ENCODE measurements at regions not wholly inside any gene's neighbourhood (a gene's known extent, or its start where the extent isn't known, plus 50 kb on each side); places are given as distances from the start of the nearest gene placed in this dataset.

- ChIA-PET POLR2A (no interaction called here), CTCF (no interaction called here)
- no peaks in the 10 kb centered on the region for H3K9me3 ChIP-seq (ENCODE audit: control insufficient read depth, insufficient read depth, low read depth, low read length)
- no peak overlapping the region for H3K27ac ChIP-seq (ENCODE audit: extremely low read depth, low read depth, low read length)
- no peak for TF ChIP-seq ZNF548 (tag by site-specific recombination; IDR thresholded peaks at IDR 0.05)
- no peak for TF ChIP-seq ZNF292 (tag by site-specific recombination; IDR thresholded peaks at IDR 0.05; ENCODE audit: borderline replicate concordance, low read depth)
- no peak for TF ChIP-seq ZIC2 (tag by site-specific recombination; IDR thresholded peaks at IDR 0.05)
- TF ChIP-seq ZNF645 (tag by site-specific recombination; IDR thresholded peaks at IDR 0.05): no peak
- no peak for TF ChIP-seq ZNF335 (tag by site-specific recombination; conservative IDR thresholded peaks at IDR 0.05)
- TF ChIP-seq ZNF19 (tag by site-specific recombination; IDR thresholded peaks at IDR 0.05; ENCODE audit: low read depth): no peak
- TF ChIP-seq ZNF37A (tag by site-specific recombination; IDR thresholded peaks at IDR 0.05): no peak
- TF ChIP-seq SALL2 (tag by site-specific recombination; IDR thresholded peaks at IDR 0.05; ENCODE audit: borderline replicate concordance): no peak
- TF ChIP-seq ZNF266 (tag by site-specific recombination; IDR thresholded peaks at IDR 0.05; ENCODE audit: low read depth): no peak
- no peak for TF ChIP-seq ZNF302 (tag by site-specific recombination; IDR thresholded peaks at IDR 0.05; ENCODE audit: low read depth)
- TF ChIP-seq ZNF521 (tag by site-specific recombination; IDR thresholded peaks at IDR 0.05): no peak
- TF ChIP-seq ZNF398 (tag by site-specific recombination; IDR thresholded peaks at IDR 0.05): no peak
- TF ChIP-seq ZFHX2 (tag by site-specific recombination; conservative IDR thresholded peaks at IDR 0.05): no peak
- TF ChIP-seq AEBP2 (tag by site-specific recombination; IDR thresholded peaks at IDR 0.05; ENCODE audit: borderline replicate concordance): no peak
- H3K4me1 ChIP-seq (ENCODE audit: control insufficient read depth, insufficient read depth, low read length): no peaks in the 10 kb centered on the region
- no peaks in the 10 kb centered on the region for H3K36me3 ChIP-seq (ENCODE audit: control insufficient read depth in 2 of 2, insufficient read depth in 1 of 2, low read length in 2 of 2)
- no peak overlapping the region for H3K4me3 ChIP-seq (ENCODE audit: low read depth, low read length)
Measured at GRCh38 chr13:50280441-50280937, 265.2 kb downstream of the KCNRG start.

GRCh38 chr13:50282016-50282415, 266.8 kb downstream of the KCNRG start:
- Histone ChIP-seq H3K27ac (ENCODE audit: extremely low read depth, low read depth, low read length) (no peak overlapping the region), H3K4me3 (ENCODE audit: low read depth, low read length) (no peak overlapping the region), H3K36me3 (ENCODE audit: control insufficient read depth in 2 of 2, insufficient read depth in 1 of 2, low read length in 2 of 2) (no peaks in the 10 kb centered on the region), H3K4me1 (ENCODE audit: control insufficient read depth, insufficient read depth, low read length) (no peaks in the 10 kb centered on the region), H3K9me3 (ENCODE audit: control insufficient read depth, insufficient read depth, low read depth, low read length) (no peaks in the 10 kb centered on the region)
- CTCF ChIA-PET: interaction anchor here (0.5 kb wide), 1 partner anchor 87 kb away, joined by 3 read pairs; no protein-coding TSS in a partner anchor
- no peak for TF ChIP-seq ZBTB8A (tag by site-specific recombination; IDR thresholded peaks at IDR 0.05)
- TF ChIP-seq GLI4 (tag by site-specific recombination; IDR thresholded peaks at IDR 0.05): no peak
- TF ChIP-seq ZNF560 (tag by site-specific recombination; IDR thresholded peaks at IDR 0.05; ENCODE audit: borderline replicate concordance): no peak
- TF ChIP-seq ZBTB49 (tag by site-specific recombination; IDR thresholded peaks at IDR 0.05; ENCODE audit: low read depth): no peak
- TF ChIP-seq MZF1 (tag by site-specific recombination; IDR thresholded peaks at IDR 0.05; ENCODE audit: borderline replicate concordance): no peak
- no peak for TF ChIP-seq ZNF274 (IDR thresholded peaks at IDR 0.05; ENCODE audit: low read length)
- no peak for TF ChIP-seq ZNF274 (tag by site-specific recombination; IDR thresholded peaks at IDR 0.05; ENCODE audit: borderline replicate concordance)
- TF ChIP-seq ZNF626 (tag by site-specific recombination; IDR thresholded peaks at IDR 0.05): no peak
- no peak for TF ChIP-seq ZNF26 (tag by site-specific recombination; IDR thresholded peaks at IDR 0.05)
- no peak for TF ChIP-seq SP2 (tag by site-specific recombination; IDR thresholded peaks at IDR 0.05)
- POLR2A ChIA-PET: no interaction called here

Measured in HEK293 (cell line).